Naive B cell (primary cell): ENCODE measurements at regions not wholly inside any gene's neighbourhood (a gene's known extent, or its start where the extent isn't known, plus 50 kb on each side); places are given as distances from the start of the nearest gene placed in this dataset.
"Not testable (repeated sequence)": the region's sequence is repeated elsewhere in the genome, so short reads cannot be mapped to it uniquely, and the experiment has no call there.

Source experiments
- ATAC-seq, 2 donors: fragments of 150-1000 bp; cut with Tn5 transposase; 2 replicates each; pipeline ENCODE4 v1.10.0; 2021; ENCODE audit warnings: low read depth in 2 of 2, mild to moderate bottlenecking in 2 of 2, moderate library complexity in 2 of 2
- DNase-seq: peaks from one replicate; pipeline ENCODE4 v3.0.0; 2022
- H3K27ac Mint-ChIP-seq, 6 donors: one replicate each; pipeline ENCODE4 v1.8.0; 2020 to 2022; ENCODE audit warnings: mild to moderate bottlenecking in 6 of 6, mixed read lengths in 6 of 6, moderate library complexity in 5 of 6, inconsistent platforms in 2 of 6
- H3K27me3 Mint-ChIP-seq, 3 donors: one replicate each; pipeline ENCODE4 v1.8.0; 2021 to 2022; ENCODE audit warnings: mixed read lengths in 3 of 3, mild to moderate bottlenecking in 1 of 3
- H3K36me3 Mint-ChIP-seq, 2 donors: one replicate each; pipeline ENCODE4 v1.8.0; 2020 to 2022; ENCODE audit warnings: mixed read lengths in 2 of 2, inconsistent platforms in 1 of 2, mild to moderate bottlenecking in 1 of 2
- H3K4me1 Mint-ChIP-seq, 3 donors: one replicate each; pipeline ENCODE4 v1.8.0; 2020 to 2022; ENCODE audit warnings: mixed read lengths in 3 of 3, inconsistent platforms in 1 of 3, mild to moderate bottlenecking in 1 of 3, moderate library complexity in 1 of 3
- H3K4me3 Mint-ChIP-seq, 8 donors: one replicate each; pipeline ENCODE4 v1.8.0; 2020 to 2022; ENCODE audit warnings: mild to moderate bottlenecking in 8 of 8, mixed read lengths in 8 of 8, moderate library complexity in 8 of 8, inconsistent platforms in 2 of 8
- H3K9me3 Mint-ChIP-seq, 7 donors: one replicate each; pipeline ENCODE4 v1.8.0; 2020 to 2022; ENCODE audit warnings: mixed read lengths in 7 of 7, mild to moderate bottlenecking in 5 of 7, inconsistent platforms in 2 of 7, moderate library complexity in 1 of 7

- Mint-ChIP-seq H3K9me3 (peaks cover 0 to 31% (median 15%) of the 10 kb centered on the region in 7 donors), H3K36me3 (peaks cover 0 to 15% of the 10 kb centered on the region in 2 donors), H3K27me3 (peaks cover 5 to 25% (median 23%) of the 10 kb centered on the region in 3 donors), H3K4me3 (no peak overlapping the region), H3K27ac (no peak overlapping the region), H3K4me1 (no peaks in the 10 kb centered on the region)
- DNase-seq (no peak), ATAC-seq (no peak)
Measured at GRCh38 chr3:134106580-134106979, 76.9 kb upstream of the SLCO2A1 start.

GRCh38 chr3:134105876-134106556, 76.3 kb upstream of the SLCO2A1 start:
- H3K4me3 Mint-ChIP-seq, result no peak overlapping the region
- H3K36me3 Mint-ChIP-seq, result peaks cover 0 to 15% of the 10 kb centered on the region in 2 donors
- H3K27ac Mint-ChIP-seq, result no peak overlapping the region
- DNase-seq (no peak), ATAC-seq (no peak)
- peaks cover 0 to 34% (median 15%) of the 10 kb centered on the region in 7 donors for H3K9me3 Mint-ChIP-seq
- H3K27me3 Mint-ChIP-seq, result peaks cover 5 to 23% (median 23%) of the 10 kb centered on the region in 3 donors
- no peaks in the 10 kb centered on the region for H3K4me1 Mint-ChIP-seq

DNA sequence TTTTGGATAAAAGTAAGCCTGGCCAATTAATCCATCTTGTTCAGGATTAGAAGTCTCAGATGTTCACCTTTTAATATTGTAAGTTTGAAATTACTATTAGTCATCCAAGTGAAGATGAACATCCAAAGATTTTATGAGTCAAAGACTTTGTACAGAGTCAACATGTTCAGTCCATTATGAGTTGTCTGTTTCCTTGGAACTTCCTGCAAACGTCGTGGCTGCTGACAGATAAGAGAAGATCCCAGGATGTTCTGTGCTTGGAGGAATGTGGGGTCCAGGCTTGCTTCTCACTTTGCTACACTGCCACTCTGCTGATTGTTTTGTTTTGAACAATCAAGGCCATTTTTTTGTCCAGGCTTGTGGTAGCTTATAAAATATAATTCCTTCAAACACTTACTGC, 74.3 kb upstream of the SLCO2A1 start:
- Mint-ChIP-seq H3K4me1 (no peaks in the 10 kb centered on the region), H3K9me3 (peaks cover 4 to 44% (median 15%) of the 10 kb centered on the region in 7 donors), H3K4me3 (no peak overlapping the region), H3K27ac (peak overlapping the region in 1 of 6 donors; percentile 7), H3K27me3 (peaks cover 5 to 23% (median 18%) of the 10 kb centered on the region in 3 donors), H3K36me3 (peaks cover 0 to 22% of the 10 kb centered on the region in 2 donors)
- ATAC-seq, result no peak
- no peak for DNase-seq

GRCh38 chr3:134103470-134103869, 73.7 kb upstream of the SLCO2A1 start:
- no peak for ATAC-seq
- peak overlapping the region in 1 of 6 donors; percentile 7 for H3K27ac Mint-ChIP-seq

GRCh38 chr3:134102976-134103375, 73.3 kb upstream of the SLCO2A1 start:
- H3K36me3 Mint-ChIP-seq, result peaks cover 0 to 22% of the 10 kb centered on the region in 2 donors
- H3K4me3 Mint-ChIP-seq, result no peak overlapping the region
- peaks cover 6 to 51% (median 20%) of the 10 kb centered on the region in 7 donors for H3K9me3 Mint-ChIP-seq
- H3K27me3 Mint-ChIP-seq, result peaks cover 5 to 21% (median 18%) of the 10 kb centered on the region in 3 donors
- ATAC-seq (no peak), DNase-seq (no peak)
- no peak overlapping the region for H3K27ac Mint-ChIP-seq
- H3K4me1 Mint-ChIP-seq, result no peaks in the 10 kb centered on the region

More at GRCh38 chr3:134103470-134103869, 73.7 kb upstream of the SLCO2A1 start:
- DNase-seq, result no peak
- H3K4me1 Mint-ChIP-seq, result no peaks in the 10 kb centered on the region
- peaks cover 0 to 22% of the 10 kb centered on the region in 2 donors for H3K36me3 Mint-ChIP-seq
- H3K4me3 Mint-ChIP-seq, result no peak overlapping the region
- H3K27me3 Mint-ChIP-seq, result peaks cover 5 to 23% (median 18%) of the 10 kb centered on the region in 3 donors
- peaks cover 6 to 49% (median 20%) of the 10 kb centered on the region in 7 donors for H3K9me3 Mint-ChIP-seq

DNA sequence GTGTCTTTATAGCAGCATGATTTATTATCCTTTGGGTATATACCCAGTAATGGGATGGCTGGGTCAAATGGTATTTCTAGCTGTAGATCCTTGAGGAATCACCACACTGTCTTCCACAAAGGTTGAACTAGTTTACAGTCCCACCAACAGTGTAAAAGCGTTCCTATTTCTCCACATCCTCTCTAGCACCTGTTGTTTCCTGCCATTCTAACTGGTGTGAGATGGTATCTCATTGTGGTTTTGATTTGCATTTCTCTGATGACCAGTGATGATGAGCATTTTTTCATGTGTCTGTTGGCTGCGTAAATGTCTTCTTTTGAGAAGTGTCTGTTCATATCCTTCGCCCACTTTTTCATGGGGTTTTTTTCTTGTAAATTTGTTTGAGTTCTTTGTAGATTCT, 66.5 kb upstream of the SLCO2A1 start:
- not testable (repeated sequence) for H3K36me3 Mint-ChIP-seq, H3K27ac Mint-ChIP-seq, ATAC-seq, H3K4me1 Mint-ChIP-seq, H3K27me3 Mint-ChIP-seq, H3K4me3 Mint-ChIP-seq, DNase-seq
- H3K9me3 Mint-ChIP-seq, result peaks cover 0 to 42% (median 15%) of the 10 kb centered on the region in 7 donors

DNA sequence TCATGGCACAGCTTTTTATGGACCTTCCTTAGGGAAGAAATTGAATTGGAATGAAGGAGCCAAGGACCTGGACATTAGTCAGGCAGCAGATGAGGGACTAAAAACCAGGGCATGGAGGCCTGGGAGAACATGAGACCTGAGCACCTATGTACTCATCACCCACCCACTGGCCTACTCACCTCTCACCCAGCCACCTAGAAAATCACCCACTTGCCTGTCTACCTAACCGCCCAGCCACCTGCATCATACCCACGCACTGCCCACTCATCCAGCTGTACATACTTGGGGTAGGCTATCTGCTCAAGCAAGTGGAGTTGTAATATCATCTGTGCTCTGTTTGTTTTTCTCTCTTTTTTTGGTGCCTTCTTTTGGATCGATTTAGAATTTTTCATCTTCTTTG, 65.3 kb upstream of the SLCO2A1 start:
- H3K36me3 Mint-ChIP-seq, result no peaks in the 10 kb centered on the region
- H3K27me3 Mint-ChIP-seq, result peaks cover 0 to 9% (median 0%) of the 10 kb centered on the region in 3 donors
- no peak for DNase-seq
- H3K27ac Mint-ChIP-seq, result peak overlapping the region in 1 of 6 donors; percentile 75
- no peak overlapping the region for H3K4me3 Mint-ChIP-seq
- no peak for ATAC-seq
- H3K4me1 Mint-ChIP-seq, result no peaks in the 10 kb centered on the region
- H3K9me3 Mint-ChIP-seq, result peaks cover 0 to 38% (median 13%) of the 10 kb centered on the region in 7 donors

- H3K4me3 Mint-ChIP-seq, result no peak overlapping the region
- no peaks in the 10 kb centered on the region for H3K4me1 Mint-ChIP-seq
- H3K27ac Mint-ChIP-seq, result peak overlapping the region in 1 of 6 donors; percentile 75
- H3K9me3 Mint-ChIP-seq, result peaks cover 0 to 33% (median 13%) of the 10 kb centered on the region in 7 donors
- H3K36me3 Mint-ChIP-seq, result no peaks in the 10 kb centered on the region
- DNase-seq, result no peak
- peaks cover 0 to 9% (median 0%) of the 10 kb centered on the region in 3 donors for H3K27me3 Mint-ChIP-seq
- ATAC-seq, result no peak
Measured at GRCh38 chr3:134094491-134094890, 64.8 kb upstream of the SLCO2A1 start.

- Mint-ChIP-seq H3K36me3 (no peaks in the 10 kb centered on the region), H3K9me3 (peaks cover 0 to 34% (median 11%) of the 10 kb centered on the region in 7 donors), H3K27ac (no peak overlapping the region), H3K27me3 (peaks cover 0 to 9% (median 0%) of the 10 kb centered on the region in 3 donors), H3K4me3 (no peak overlapping the region), H3K4me1 (no peaks in the 10 kb centered on the region)
- DNase-seq (no peak), ATAC-seq (no peak)
Measured at GRCh38 chr3:134093956-134094355, 64.2 kb upstream of the SLCO2A1 start.

DNA sequence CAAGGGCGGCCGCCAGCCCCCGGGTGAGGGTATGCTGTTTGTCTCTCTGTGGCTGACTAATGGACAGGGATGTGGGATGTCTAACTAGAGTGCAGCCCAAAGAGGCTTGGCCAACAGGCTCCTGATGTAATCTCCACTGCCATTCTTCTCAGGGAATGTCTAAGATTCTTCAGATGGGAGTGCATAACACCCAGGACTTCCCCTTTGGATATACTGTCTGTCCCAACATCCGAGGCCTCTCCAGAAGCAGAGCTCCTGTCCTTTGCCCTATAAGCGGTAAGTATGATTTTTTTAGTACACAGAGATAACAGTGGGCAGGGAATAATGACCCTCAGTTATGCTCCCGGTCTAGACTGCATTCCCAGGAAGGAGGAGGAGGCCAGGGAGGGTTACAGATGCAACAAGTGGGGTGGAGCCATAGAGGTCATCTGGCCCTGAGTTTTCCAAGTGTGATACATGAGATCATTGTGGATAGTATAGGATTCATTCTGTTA, 62.5 kb upstream of the SLCO2A1 start:
- H3K36me3 Mint-ChIP-seq, result no peaks in the 10 kb centered on the region
- peaks cover 0 to 23% (median 11%) of the 10 kb centered on the region in 7 donors for H3K9me3 Mint-ChIP-seq
- H3K4me3 Mint-ChIP-seq, result no peak overlapping the region
- H3K4me1 Mint-ChIP-seq, result no peaks in the 10 kb centered on the region
- ATAC-seq (no peak), DNase-seq (no peak)
- H3K27me3 Mint-ChIP-seq, result peaks cover 0 to 9% (median 0%) of the 10 kb centered on the region in 3 donors
- no peak overlapping the region for H3K27ac Mint-ChIP-seq

- H3K36me3 Mint-ChIP-seq, result no peaks in the 10 kb centered on the region
- H3K4me3 Mint-ChIP-seq, result no peak overlapping the region
- H3K27ac Mint-ChIP-seq, result no peak overlapping the region
- ATAC-seq, result no peak
- DNase-seq, result no peak
- H3K27me3 Mint-ChIP-seq, result peaks cover 0 to 4% (median 0%) of the 10 kb centered on the region in 3 donors
- H3K9me3 Mint-ChIP-seq, result peaks cover 0 to 17% (median 11%) of the 10 kb centered on the region in 7 donors
- no peaks in the 10 kb centered on the region for H3K4me1 Mint-ChIP-seq
Measured at GRCh38 chr3:134090031-134090430, 60.3 kb upstream of the SLCO2A1 start.

- Mint-ChIP-seq H3K27me3 (peaks cover 0 to 4% (median 4%) of the 10 kb centered on the region in 3 donors), H3K4me1 (no peaks in the 10 kb centered on the region), H3K9me3 (peaks cover 0 to 17% (median 8%) of the 10 kb centered on the region in 7 donors), H3K36me3 (no peaks in the 10 kb centered on the region), H3K27ac (no peak overlapping the region), H3K4me3 (no peak overlapping the region)
- DNase-seq, result no peak
- no peak for ATAC-seq
Measured at GRCh38 chr3:134087060-134087974, 57.6 kb upstream of the SLCO2A1 start.

DNA sequence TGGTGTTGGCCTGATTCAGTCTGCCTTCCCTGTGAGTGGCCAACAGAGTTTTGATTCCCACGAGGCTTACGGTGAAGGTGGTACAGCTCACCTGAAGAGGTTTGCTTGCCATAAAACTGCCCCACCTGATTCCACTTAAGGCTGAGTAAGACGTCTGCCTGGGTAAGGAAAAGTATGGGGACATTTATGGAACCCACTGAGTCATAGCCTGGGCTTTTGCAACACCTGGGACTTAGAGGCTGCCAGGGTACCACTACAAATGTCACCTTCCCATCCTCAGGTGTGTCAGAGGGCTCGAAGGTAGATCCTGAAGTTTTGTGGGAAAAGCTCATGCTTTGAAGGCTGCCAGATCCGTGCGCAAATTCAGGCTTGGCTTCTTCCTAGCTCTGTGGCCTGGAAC, 56.9 kb upstream of the SLCO2A1 start:
- H3K4me3 Mint-ChIP-seq, result no peak overlapping the region
- DNase-seq, result no peak
- ATAC-seq, result no peak
- no peak overlapping the region for H3K27ac Mint-ChIP-seq
- no peaks in the 10 kb centered on the region for H3K36me3 Mint-ChIP-seq
- H3K27me3 Mint-ChIP-seq, result peaks cover 0 to 4% (median 4%) of the 10 kb centered on the region in 3 donors
- peaks cover 0 to 17% (median 8%) of the 10 kb centered on the region in 7 donors for H3K9me3 Mint-ChIP-seq
- H3K4me1 Mint-ChIP-seq, result no peaks in the 10 kb centered on the region
